HG03066 (cell line): ENCODE measurements at regions not wholly inside any gene's neighbourhood (a gene's known extent, or its start where the extent isn't known, plus 50 kb on each side); places are given as distances from the start of the nearest gene placed in this dataset.

Experiments used
- ATAC-seq: cut with Tn5 transposase; IDR thresholded peaks from one replicate; pipeline ENCODE4 v1.9.1; 2021; ENCODE audit warnings: low read depth; ENCODE audit not compliant: unreplicated experiment

- ATAC-seq = no peak
Measured at GRCh38 chr13:48839171-48839570, 136.5 kb upstream of the FNDC3A start.

GRCh38 chr13:48840366-48840765 is 135.3 kb upstream of the FNDC3A start:
- ATAC-seq = no peak

GRCh38 chr13:48842316-48842715 is 133.4 kb upstream of the FNDC3A start:
- ATAC-seq = no peak

GRCh38 chr13:48843630-48844380 is 131.9 kb upstream of the FNDC3A start:
- ATAC-seq = no peak

GRCh38 chr13:48844676-48845075 is 131.0 kb upstream of the FNDC3A start:
- no peak for ATAC-seq

- ATAC-seq = no peak
Measured at GRCh38 chr13:48849515-48849914, 126.2 kb upstream of the FNDC3A start.

GRCh38 chr13:48851707-48852106 is 124.0 kb upstream of the FNDC3A start:
- no peak for ATAC-seq

GRCh38 chr13:48852911-48853727 is 122.6 kb upstream of the FNDC3A start:
- ATAC-seq = no peak

- no peak for ATAC-seq
Measured at GRCh38 chr13:48853728-48854102, 122.0 kb upstream of the FNDC3A start.

GRCh38 chr13:48857576-48857975 is 118.1 kb upstream of the FNDC3A start:
- no peak for ATAC-seq

GRCh38 chr13:48858122-48858902 is 117.4 kb upstream of the FNDC3A start:
- ATAC-seq = no peak

GRCh38 chr13:48859272-48860105 is 116.2 kb upstream of the FNDC3A start:
- no peak for ATAC-seq

GRCh38 chr13:48860364-48860763 is 115.3 kb upstream of the FNDC3A start:
- no peak for ATAC-seq

GRCh38 chr13:48862572-48862971 is 113.1 kb upstream of the FNDC3A start:
- ATAC-seq = no peak

GRCh38 chr13:48864100-48864499 is 111.6 kb upstream of the FNDC3A start:
- no peak for ATAC-seq

GRCh38 chr13:48866249-48866648 is 109.5 kb upstream of the FNDC3A start:
- no peak for ATAC-seq

GRCh38 chr13:48873081-48873480 is 102.6 kb upstream of the FNDC3A start:
- no peak for ATAC-seq

- no peak for ATAC-seq
Measured at GRCh38 chr13:48873587-48873986, 102.1 kb upstream of the FNDC3A start.

GRCh38 chr13:48874165-48874564 is 101.5 kb upstream of the FNDC3A start:
- ATAC-seq = no peak

- no peak for ATAC-seq
Measured at GRCh38 chr13:48875047-48875446, 100.7 kb upstream of the FNDC3A start.
